ENCODE measurements at regions not wholly inside any gene's neighbourhood (a gene's known extent, or its start where the extent isn't known, plus 50 kb on each side); places are given as distances from the start of the nearest gene placed in this dataset.

GRCh38 chr16:85348911-85349334, 236.7 kb upstream of the CIBAR2 start:
- TF ChIP-seq CTCF (IDR thresholded peaks at IDR 0.05), result no peak
- H3K36me3 ChIP-seq (ENCODE audit: low read depth, missing control alignments), result no peaks in the 10 kb centered on the region
- peak overlapping the region in 1 of 2 donors; percentile 44 for H3K27ac ChIP-seq
- peaks cover 46% of the 10 kb centered on the region for H3K4me1 ChIP-seq
- 30 to 53% methylated on average over 21 of the region's 21 CpGs for WGBS, 2 donors
- no peaks in the 10 kb centered on the region for H3K9me3 ChIP-seq
- intact Hi-C loops (cut with DNase I; ENCODE audit: low total_unique reads), result no loop called here
- no peak overlapping the region for H3K4me3 ChIP-seq
- DNase-seq, result no peak
- H3K27me3 ChIP-seq, result no peaks in the 10 kb centered on the region

GRCh38 chr16:85349365-85350145, 237.3 kb upstream of the CIBAR2 start:
- 36 to 58% methylated on average over 24 to 26 of the region's 26 CpGs for WGBS, 2 donors
- DNase-seq, result peak; percentile 71
- intact Hi-C loops (cut with DNase I; ENCODE audit: low total_unique reads), result no loop called here
- H3K36me3 ChIP-seq (ENCODE audit: low read depth, missing control alignments), result no peaks in the 10 kb centered on the region
- no peak overlapping the region for H3K4me3 ChIP-seq
- H3K9me3 ChIP-seq, result no peaks in the 10 kb centered on the region
- TF ChIP-seq POLR2A (IDR thresholded peaks at IDR 0.05), result no peak
- TF ChIP-seq CTCF (IDR thresholded peaks at IDR 0.05), result no peak
- H3K4me1 ChIP-seq, result peaks cover 49% of the 10 kb centered on the region
- peak overlapping the region; percentile 44 to 56 for H3K27ac ChIP-seq
- H3K27me3 ChIP-seq, result no peaks in the 10 kb centered on the region

- WGBS, 2 donors, result 73 to 83% methylated on average over 8 to 10 of the region's 10 CpGs
- Histone ChIP-seq H3K36me3 (ENCODE audit: low read depth, missing control alignments) (no peaks in the 10 kb centered on the region), H3K27me3 (no peaks in the 10 kb centered on the region), H3K4me3 (no peak overlapping the region), H3K27ac (peak overlapping the region; percentile 10 to 56), H3K9me3 (no peaks in the 10 kb centered on the region), H3K4me1 (peaks cover 56% of the 10 kb centered on the region)
- TF ChIP-seq POLR2A (IDR thresholded peaks at IDR 0.05) (no peak), CTCF (IDR thresholded peaks at IDR 0.05) (no peak)
- no peak for DNase-seq
- intact Hi-C loops (cut with DNase I; ENCODE audit: low total_unique reads), result no loop called here
Measured at GRCh38 chr16:85350146-85350728, 238.0 kb upstream of the CIBAR2 start.

- no peak overlapping the region for H3K4me3 ChIP-seq
- intact Hi-C loops (cut with DNase I; ENCODE audit: low total_unique reads), result no loop called here
- peak overlapping the region in 1 of 2 donors; percentile 56 for H3K27ac ChIP-seq
- no peaks in the 10 kb centered on the region for H3K9me3 ChIP-seq
- no peak for TF ChIP-seq CTCF (IDR thresholded peaks at IDR 0.05)
- TF ChIP-seq POLR2A (IDR thresholded peaks at IDR 0.05), result no peak
- peaks cover 59% of the 10 kb centered on the region for H3K4me1 ChIP-seq
- DNase-seq, result peak; percentile 96
- no peaks in the 10 kb centered on the region for H3K27me3 ChIP-seq
- no peaks in the 10 kb centered on the region for H3K36me3 ChIP-seq (ENCODE audit: low read depth, missing control alignments)
- WGBS, 2 donors, result 49 to 56% methylated on average over 4 of the region's 4 CpGs
Measured at GRCh38 chr16:85350973-85351372, 238.7 kb upstream of the CIBAR2 start.
